HG03378 (cell line): ENCODE measurements at regions not wholly inside any gene's neighbourhood (a gene's known extent, or its start where the extent isn't known, plus 50 kb on each side); places are given as distances from the start of the nearest gene placed in this dataset.

Experiments
- ATAC-seq: cut with Tn5 transposase; IDR thresholded peaks from one replicate; pipeline ENCODE4 v1.9.1; 2021; ENCODE audit warnings: mild to moderate bottlenecking, moderate library complexity; ENCODE audit not compliant: unreplicated experiment

- no peak for ATAC-seq
Measured at GRCh38 chr21:16932314-16932713, 580.5 kb upstream of the CXADR start.

GRCh38 chr21:16942703-16943102 lies 570.1 kb upstream of the CXADR start:
- ATAC-seq = no peak

GRCh38 chr21:16943231-16943630 lies 569.6 kb upstream of the CXADR start:
- no peak for ATAC-seq

- no peak for ATAC-seq
Measured at GRCh38 chr21:16945580-16945979, 567.3 kb upstream of the CXADR start.

- no peak for ATAC-seq
Measured at GRCh38 chr21:16956824-16957223, 556.0 kb upstream of the CXADR start.

- no peak for ATAC-seq
Measured at GRCh38 chr21:16965424-16965823, 547.4 kb upstream of the CXADR start.

GRCh38 chr21:16968436-16968835 lies 544.4 kb upstream of the CXADR start:
- ATAC-seq = no peak

- no peak for ATAC-seq
Measured at GRCh38 chr21:16969636-16970035, 543.2 kb upstream of the CXADR start.

- no peak for ATAC-seq
Measured at GRCh38 chr21:16974060-16974459, 538.8 kb upstream of the CXADR start.

GRCh38 chr21:16976193-16976592 lies 536.6 kb upstream of the CXADR start:
- ATAC-seq = no peak

- ATAC-seq = no peak
Measured at GRCh38 chr21:16978309-16978895, 534.4 kb upstream of the CXADR start.

- no peak for ATAC-seq
Measured at GRCh38 chr21:16979574-16979973, 533.3 kb upstream of the CXADR start.

- ATAC-seq = no peak
Measured at GRCh38 chr21:16983420-16983819, 529.4 kb upstream of the CXADR start.

- no peak for ATAC-seq
Measured at GRCh38 chr21:16992448-16992847, 520.4 kb upstream of the CXADR start.

GRCh38 chr21:16993416-16994038 lies 519.3 kb upstream of the CXADR start:
- no peak for ATAC-seq

GRCh38 chr21:17002594-17003257 lies 510.1 kb upstream of the CXADR start:
- no peak for ATAC-seq

- ATAC-seq = no peak
Measured at GRCh38 chr21:17003258-17003615, 509.6 kb upstream of the CXADR start.

- ATAC-seq = no peak
Measured at GRCh38 chr21:17003763-17004373, 509.0 kb upstream of the CXADR start.

- no peak for ATAC-seq
Measured at GRCh38 chr21:17032141-17032655, 480.6 kb upstream of the CXADR start.

GRCh38 chr21:17044696-17045095 lies 468.1 kb upstream of the CXADR start:
- ATAC-seq = no peak

GRCh38 chr21:17045214-17045853 lies 467.5 kb upstream of the CXADR start:
- no peak for ATAC-seq
